Esophagus muscularis mucosa (tissue), 4 donors: ENCODE measurements at regions not wholly inside any gene's neighbourhood (a gene's known extent, or its start where the extent isn't known, plus 50 kb on each side); places are given as distances from the start of the nearest gene placed in this dataset.

Source experiments
- DNase-seq: peaks from one replicate; pipeline ENCODE4 v3.0.0-alpha.2; 2017; ENCODE audit errors: extremely low spot score
- H3K27ac ChIP-seq, 4 donors: fragments of 200-600 bp; sonication (generic); replicated peaks in 1 of 4; 1 replicate in 3 of 4; 2 replicates in 1 of 4; pipeline ENCODE4 v1.5.1; 2016 to 2019; ENCODE audit warnings: mild to moderate bottlenecking in 1 of 4
- H3K27me3 ChIP-seq, 4 donors: fragments of 200-600 bp; sonication (generic); one replicate each; pipeline versions ENCODE4 v1.5.1 to v1.6.0; 2016 to 2019
- H3K36me3 ChIP-seq, 4 donors: fragments of 200-600 bp; sonication (generic); one replicate each; pipeline ENCODE4 v1.5.1; 2016 to 2019
- H3K4me1 ChIP-seq, 4 donors: fragments of 200-600 bp; sonication (generic); one replicate each; pipeline ENCODE4 v1.5.1; 2016 to 2019
- H3K4me3 ChIP-seq, 4 donors: fragments of 200-600 bp; sonication (generic); 1 replicate in 2 of 4; 2 replicates in 2 of 4; pipeline ENCODE4 v1.5.1; 2016 to 2019; ENCODE audit warnings: mild to moderate bottlenecking in 4 of 4, moderate library complexity in 1 of 4
- H3K9me3 ChIP-seq, 4 donors: fragments of 200-600 bp; sonication (generic); 1 replicate in 3 of 4; 2 replicates in 1 of 4; pipeline ENCODE4 v1.5.1; 2016 to 2019
- CTCF ChIP-seq, 3 experiments: fragments of 200-600 bp in 2 of 3; fragments of 450-650 bp in 1 of 3; sonication (generic) in 2 of 3; IDR thresholded peaks; one replicate each; pipeline ENCODE4 v1.5.1; 2017 to 2019; ENCODE audit warnings: antibody characterized with exemption in 3 of 3, mild to moderate bottlenecking in 2 of 3, moderate library complexity in 1 of 3
- EP300 ChIP-seq: sonication (generic); formaldehyde crosslinking; IDR thresholded peaks from one replicate; pipeline ENCODE4 v1.6.1; 2017; ENCODE audit warnings: antibody characterized with exemption
- POLR2A ChIP-seq: fragments of 450-650 bp; IDR thresholded peaks from one replicate; pipeline ENCODE4 v1.6.1; 2017; ENCODE audit warnings: antibody characterized with exemption, moderate library complexity, mild to moderate bottlenecking, low read depth
- POLR2AphosphoS5 ChIP-seq, 2 donors: sonication (generic); formaldehyde crosslinking; IDR thresholded peaks; one replicate each; pipeline ENCODE4 v1.6.1; 2017; ENCODE audit warnings: antibody characterized with exemption in 2 of 2
- whole genome bisulfite sequencing: methylation state at CpG from one replicate; pipeline ENCODE4 v1.1.5; 2018; 5-methylcytosine and 5-hydroxymethylcytosine counted together
- intact Hi-C: fragments of 100-400 bp; cut with DNase I; formaldehyde crosslinking; loops from one replicate; pipeline ENCODE4 v1.15.1; 2023

GRCh38 chr2:163345795-163346573 is 389.8 kb downstream of the FIGN start:
- H3K27me3 ChIP-seq, result no peaks in the 10 kb centered on the region
- no peaks in the 10 kb centered on the region for H3K9me3 ChIP-seq
- TF ChIP-seq POLR2AphosphoS5 (IDR thresholded peaks at IDR 0.05) (no peak), CTCF (IDR thresholded peaks at IDR 0.05) (peak; percentile 81 to 85 (median 83))
- H3K27ac ChIP-seq, result no peak overlapping the region
- H3K4me1 ChIP-seq, result peaks cover 9 to 24% (median 18%) of the 10 kb centered on the region in 4 donors
- no peaks in the 10 kb centered on the region for H3K36me3 ChIP-seq
- intact Hi-C loops, result loop anchor here (5.0 to 10.0 kb wide), 3 partner anchors 391 to 1086 kb away; partner anchors contain the start of gene FIGN
- no peak for DNase-seq
- no peak overlapping the region for H3K4me3 ChIP-seq
- WGBS, result 9% methylated on average over 6 of the region's 6 CpGs

GRCh38 chr2:163343316-163343715 is 392.5 kb downstream of the FIGN start:
- TF ChIP-seq POLR2AphosphoS5 (IDR thresholded peaks at IDR 0.05) (no peak), CTCF (IDR thresholded peaks at IDR 0.05) (no peak), EP300 (no peak), POLR2A (no peak)
- H3K27ac ChIP-seq, result no peak overlapping the region
- WGBS, result 90% methylated on average over 7 of the region's 7 CpGs
- intact Hi-C loops, result loop anchor here (10.0 kb wide), 1 partner anchor 721 kb away; no protein-coding TSS in a partner anchor
- no peak overlapping the region for H3K4me3 ChIP-seq
- DNase-seq, result no peak
- no peaks in the 10 kb centered on the region for H3K27me3 ChIP-seq
- H3K9me3 ChIP-seq, result no peaks in the 10 kb centered on the region
- no peaks in the 10 kb centered on the region for H3K36me3 ChIP-seq
- peaks cover 0 to 13% (median 10%) of the 10 kb centered on the region in 4 donors for H3K4me1 ChIP-seq

- Histone ChIP-seq H3K27ac (no peak overlapping the region), H3K9me3 (no peaks in the 10 kb centered on the region), H3K4me3 (no peak overlapping the region), H3K27me3 (no peaks in the 10 kb centered on the region), H3K4me1 (peaks cover 0 to 3% (median 0%) of the 10 kb centered on the region in 4 donors), H3K36me3 (no peaks in the 10 kb centered on the region)
- no peak for DNase-seq
- 60% methylated on average over 2 of the region's 2 CpGs for WGBS
- intact Hi-C loops, result loop anchor here (10.0 kb wide), 1 partner anchor 723 kb away; no protein-coding TSS in a partner anchor
- TF ChIP-seq POLR2A, result no peak
- TF ChIP-seq POLR2AphosphoS5 (IDR thresholded peaks at IDR 0.05), result no peak
- no peak for TF ChIP-seq EP300
- TF ChIP-seq CTCF (IDR thresholded peaks at IDR 0.05), result no peak
Measured at GRCh38 chr2:163341426-163341825, 394.4 kb downstream of the FIGN start.

GRCh38 chr2:163338270-163338669 is 397.5 kb downstream of the FIGN start:
- no peaks in the 10 kb centered on the region for H3K9me3 ChIP-seq
- no peak for TF ChIP-seq POLR2AphosphoS5 (IDR thresholded peaks at IDR 0.05)
- TF ChIP-seq EP300, result no peak
- TF ChIP-seq CTCF (IDR thresholded peaks at IDR 0.05), result no peak
- no peak for TF ChIP-seq POLR2A
- H3K4me1 ChIP-seq, result no peaks in the 10 kb centered on the region
- 82% methylated on average over 3 of the region's 3 CpGs for WGBS
- H3K36me3 ChIP-seq, result no peaks in the 10 kb centered on the region
- no peak for DNase-seq
- no peak overlapping the region for H3K4me3 ChIP-seq
- no peak overlapping the region for H3K27ac ChIP-seq
- no peaks in the 10 kb centered on the region for H3K27me3 ChIP-seq
- intact Hi-C loops, result no loop called here
